Natural killer cell (primary cell): ENCODE measurements at regions not wholly inside any gene's neighbourhood (a gene's known extent, or its start where the extent isn't known, plus 50 kb on each side); places are given as distances from the start of the nearest gene placed in this dataset.
A peak's percentile ranks its signal among the peaks of the same experiment; 100 is the strongest.

ENCODE experiments used
- ATAC-seq, 3 donors: fragments of 150-1000 bp in 2 of 3; fragments of 200-7000 bp in 1 of 3; cut with Tn5 transposase; 1 replicate in 1 of 3; 2 replicates in 2 of 3; pipeline ENCODE4 v1.10.0; 2021; ENCODE audit warnings: mild to moderate bottlenecking in 2 of 3, moderate library complexity in 2 of 3
- DNase-seq, 2 donors: peaks; one replicate each; pipeline versions ENCODE4 v3.0.0 to v3.0.0-alpha.2; 2013 to 2021; ENCODE audit warnings: mixed read lengths in 1 of 2
- H3K27ac ChIP-seq: one replicate; pipeline ENCODE4 v1.5.1; 2013; ENCODE audit warnings: mild to moderate bottlenecking, low read length
- H3K27me3 ChIP-seq: one replicate; pipeline ENCODE4 v1.6.1; 2013; ENCODE audit warnings: low read length; ENCODE audit not compliant: control insufficient read depth, insufficient read depth
- H3K36me3 ChIP-seq: one replicate; pipeline ENCODE4 v1.6.1; 2013; ENCODE audit warnings: low read length; ENCODE audit not compliant: control insufficient read depth, insufficient read depth
- H3K4me1 ChIP-seq: one replicate; pipeline ENCODE4 v1.6.1; 2013; ENCODE audit warnings: low read length; ENCODE audit not compliant: control insufficient read depth, insufficient read depth
- H3K4me3 ChIP-seq: one replicate; pipeline ENCODE4 v1.5.1; 2013; ENCODE audit warnings: low read length
- H3K9me3 ChIP-seq: one replicate; pipeline ENCODE4 v1.6.1; 2013; ENCODE audit warnings: low read length; ENCODE audit not compliant: control insufficient read depth, insufficient read depth
- H3K27ac Mint-ChIP-seq, 2 donors: one replicate each; pipeline ENCODE4 v1.8.0; 2022; ENCODE audit warnings: mild to moderate bottlenecking in 2 of 2, mixed read lengths in 2 of 2, moderate library complexity in 1 of 2
- H3K27me3 Mint-ChIP-seq, 2 donors: one replicate each; pipeline ENCODE4 v1.8.0; 2022; ENCODE audit warnings: low read depth in 2 of 2, mixed read lengths in 2 of 2
- H3K36me3 Mint-ChIP-seq: one replicate; pipeline ENCODE4 v1.8.0; 2022; ENCODE audit warnings: mixed read lengths
- H3K4me1 Mint-ChIP-seq, 2 donors: one replicate each; pipeline ENCODE4 v1.8.0; 2022; ENCODE audit warnings: mixed read lengths in 2 of 2
- H3K4me3 Mint-ChIP-seq: one replicate; pipeline ENCODE4 v1.8.0; 2022; ENCODE audit warnings: mild to moderate bottlenecking, moderate library complexity, mixed read lengths
- H3K9me3 Mint-ChIP-seq, 2 donors: one replicate each; pipeline ENCODE4 v1.8.0; 2022; ENCODE audit warnings: mixed read lengths in 2 of 2
- CTCF ChIP-seq: fragments of 200-600 bp; IDR thresholded peaks from one replicate; pipeline ENCODE4 v1.8.0; 2022; ENCODE audit warnings: antibody characterized with exemption
- WGBS: methylation state at CpG from one replicate; pipeline ENCODE4 v1.1.7; 2013; ENCODE audit warnings: missing lambda C conversion rate; ENCODE audit not compliant: insufficient coverage; 5-methylcytosine and 5-hydroxymethylcytosine counted together
- intact Hi-C: fragments of 100-400 bp; cut with micrococcal nuclease; formaldehyde crosslinking; loops from one replicate; pipeline ENCODE4 v1.14.2; 2022

- no peaks in the 10 kb centered on the region for H3K9me3 ChIP-seq
- Mint-ChIP-seq H3K4me3 (peak overlapping the region; percentile 35), H3K27me3 (peaks cover 4 to 10% of the 10 kb centered on the region in 2 donors), H3K36me3 (no peaks in the 10 kb centered on the region), H3K27ac (no peak overlapping the region), H3K4me1 (no peaks in the 10 kb centered on the region), H3K9me3 (no peaks in the 10 kb centered on the region)
- H3K27ac ChIP-seq: no peak overlapping the region
- H3K4me1 ChIP-seq: peaks cover 5% of the 10 kb centered on the region
- intact Hi-C loops: no loop called here
- no peak for TF ChIP-seq CTCF
- no peaks in the 10 kb centered on the region for H3K36me3 ChIP-seq
- ATAC-seq (no peak), DNase-seq (no peak)
- no peak overlapping the region for H3K4me3 ChIP-seq
- 91% methylated on average over 12 of the region's 13 CpGs for WGBS
- H3K27me3 ChIP-seq: no peaks in the 10 kb centered on the region
Observed at GRCh38 chr22:23403720-23404688, 176.1 kb downstream of the IGLL1 start.

GRCh38 chr22:23403152-23403719, 176.9 kb downstream of the IGLL1 start:
- Mint-ChIP-seq H3K36me3 (no peaks in the 10 kb centered on the region), H3K27me3 (peaks cover 4 to 10% of the 10 kb centered on the region in 2 donors), H3K4me1 (no peaks in the 10 kb centered on the region), H3K9me3 (no peaks in the 10 kb centered on the region), H3K4me3 (no peak overlapping the region), H3K27ac (no peak overlapping the region)
- Histone ChIP-seq H3K4me3 (no peak overlapping the region), H3K27me3 (no peaks in the 10 kb centered on the region), H3K4me1 (peaks cover 9% of the 10 kb centered on the region), H3K27ac (no peak overlapping the region), H3K9me3 (no peaks in the 10 kb centered on the region), H3K36me3 (no peaks in the 10 kb centered on the region)
- WGBS: 95% methylated on average over 10 of the region's 11 CpGs
- no peak for TF ChIP-seq CTCF
- ATAC-seq (no peak), DNase-seq (no peak)
- intact Hi-C loops: no loop called here

GRCh38 chr22:23402275-23403151, 177.6 kb downstream of the IGLL1 start:
- peaks cover 4 to 10% of the 10 kb centered on the region in 2 donors for H3K27me3 Mint-ChIP-seq
- H3K27me3 ChIP-seq: no peaks in the 10 kb centered on the region
- no peaks in the 10 kb centered on the region for H3K4me1 Mint-ChIP-seq
- H3K9me3 Mint-ChIP-seq: no peaks in the 10 kb centered on the region
- no peak overlapping the region for H3K4me3 Mint-ChIP-seq
- no peaks in the 10 kb centered on the region for H3K9me3 ChIP-seq
- H3K36me3 Mint-ChIP-seq: no peaks in the 10 kb centered on the region
- DNase-seq (peak; percentile 45 to 69), ATAC-seq (peak; percentile 60 to 95 (median 90))
- H3K27ac ChIP-seq: no peak overlapping the region
- peak; percentile 29 for TF ChIP-seq CTCF
- H3K4me3 ChIP-seq: no peak overlapping the region
- H3K4me1 ChIP-seq: peaks cover 9% of the 10 kb centered on the region
- 8% methylated on average over 82 of the region's 82 CpGs for WGBS
- intact Hi-C loops: loop anchor here (1.0 kb wide), 1 partner anchor 137 kb away; no protein-coding TSS in a partner anchor
- H3K36me3 ChIP-seq: no peaks in the 10 kb centered on the region
- H3K27ac Mint-ChIP-seq: no peak overlapping the region
